ENCODE measurements at regions not wholly inside any gene's neighbourhood (a gene's known extent, or its start where the extent isn't known, plus 50 kb on each side); places are given as distances from the start of the nearest gene placed in this dataset.

GRCh38 chr3:43198301-43198700 lies 88.0 kb upstream of the SNRK start:
- Histone ChIP-seq H3K79me2 (no peaks in the 10 kb centered on the region), H3K4me1 (ENCODE audit: insufficient read depth) (no peaks in the 10 kb centered on the region), H3K27ac (no peak overlapping the region), H3K36me3 (replicated peaks; ENCODE audit: insufficient read depth, low read depth) (no peaks in the 10 kb centered on the region), H2AFZ (no peak overlapping the region), H4K20me1 (ENCODE audit: insufficient read depth, poor library complexity, severe bottlenecking) (no peaks in the 10 kb centered on the region), H3K9me2 (replicated peaks; ENCODE audit: insufficient read depth) (no peaks in the 10 kb centered on the region), H3K27me3 (peaks cover 13% of the 10 kb centered on the region), H3K9me3 (ENCODE audit: low read depth) (no peaks in the 10 kb centered on the region), H3K4me3 (no peak overlapping the region), H3K4me2 (no peak overlapping the region)
- TF ChIP-seq CTCF (IDR thresholded peaks at IDR 0.05; ENCODE audit: poor library complexity) = no peak
- no peak for TF ChIP-seq EZH2phosphoT487 (IDR thresholded peaks at IDR 0.05; ENCODE audit: low read depth, severe bottlenecking, unreplicated experiment)
- no peak for TF ChIP-seq EZH2 (IDR thresholded peaks at IDR 0.05; ENCODE audit: borderline replicate concordance)
- WGBS (ENCODE audit: low lambda C conversion rate, missing lambda C conversion rate) = 72% methylated on average over 3 of the region's 3 CpGs
- DNase-seq (ENCODE audit: low spot score) = no peak

GRCh38 chr3:43197181-43197580 lies 89.2 kb upstream of the SNRK start:
- H3K27me3 ChIP-seq = peaks cover 13% of the 10 kb centered on the region
- H3K36me3 ChIP-seq (replicated peaks; ENCODE audit: insufficient read depth, low read depth) = no peaks in the 10 kb centered on the region
- no peak overlapping the region for H3K27ac ChIP-seq
- no peak overlapping the region for H3K4me2 ChIP-seq
- H4K20me1 ChIP-seq (ENCODE audit: insufficient read depth, poor library complexity, severe bottlenecking) = no peaks in the 10 kb centered on the region
- no peaks in the 10 kb centered on the region for H3K4me1 ChIP-seq (ENCODE audit: insufficient read depth)
- H3K9me3 ChIP-seq (ENCODE audit: low read depth) = no peaks in the 10 kb centered on the region
- H3K9me2 ChIP-seq (replicated peaks; ENCODE audit: insufficient read depth) = no peaks in the 10 kb centered on the region
- H2AFZ ChIP-seq = no peak overlapping the region
- no peaks in the 10 kb centered on the region for H3K79me2 ChIP-seq
- DNase-seq (ENCODE audit: low spot score) = no peak
- TF ChIP-seq EZH2phosphoT487 (IDR thresholded peaks at IDR 0.05; ENCODE audit: low read depth, severe bottlenecking, unreplicated experiment) (no peak), EZH2 (IDR thresholded peaks at IDR 0.05; ENCODE audit: borderline replicate concordance) (no peak), CTCF (IDR thresholded peaks at IDR 0.05; ENCODE audit: poor library complexity) (no peak)
- no peak overlapping the region for H3K4me3 ChIP-seq
- 91% methylated on average over 1 of the region's 1 CpG for WGBS (ENCODE audit: low lambda C conversion rate, missing lambda C conversion rate)

- no peaks in the 10 kb centered on the region for H3K36me3 ChIP-seq (replicated peaks; ENCODE audit: insufficient read depth, low read depth)
- H3K27me3 ChIP-seq = peaks cover 13% of the 10 kb centered on the region
- H3K79me2 ChIP-seq = no peaks in the 10 kb centered on the region
- no peak for DNase-seq (ENCODE audit: low spot score)
- H3K4me3 ChIP-seq = no peak overlapping the region
- H4K20me1 ChIP-seq (ENCODE audit: insufficient read depth, poor library complexity, severe bottlenecking) = no peaks in the 10 kb centered on the region
- 92% methylated on average over 6 of the region's 6 CpGs for WGBS (ENCODE audit: low lambda C conversion rate, missing lambda C conversion rate)
- H3K4me2 ChIP-seq = no peak overlapping the region
- H3K4me1 ChIP-seq (ENCODE audit: insufficient read depth) = no peaks in the 10 kb centered on the region
- no peaks in the 10 kb centered on the region for H3K9me2 ChIP-seq (replicated peaks; ENCODE audit: insufficient read depth)
- H2AFZ ChIP-seq = no peak overlapping the region
- H3K27ac ChIP-seq = no peak overlapping the region
- TF ChIP-seq EZH2phosphoT487 (IDR thresholded peaks at IDR 0.05; ENCODE audit: low read depth, severe bottlenecking, unreplicated experiment) (no peak), EZH2 (IDR thresholded peaks at IDR 0.05; ENCODE audit: borderline replicate concordance) (no peak), CTCF (IDR thresholded peaks at IDR 0.05; ENCODE audit: poor library complexity) (no peak)
- H3K9me3 ChIP-seq (ENCODE audit: low read depth) = no peaks in the 10 kb centered on the region
Measured at GRCh38 chr3:43196721-43197120, 89.6 kb upstream of the SNRK start.

GRCh38 chr3:43195115-43195498 lies 89.2 kb upstream of the POMGNT2 start:
- Histone ChIP-seq H4K20me1 (ENCODE audit: insufficient read depth, poor library complexity, severe bottlenecking) (no peaks in the 10 kb centered on the region), H3K9me3 (ENCODE audit: low read depth) (no peaks in the 10 kb centered on the region), H3K4me3 (no peak overlapping the region), H2AFZ (no peak overlapping the region), H3K79me2 (no peaks in the 10 kb centered on the region), H3K36me3 (replicated peaks; ENCODE audit: insufficient read depth, low read depth) (no peaks in the 10 kb centered on the region), H3K4me1 (ENCODE audit: insufficient read depth) (peaks cover 4% of the 10 kb centered on the region), H3K9me2 (replicated peaks; ENCODE audit: insufficient read depth) (no peaks in the 10 kb centered on the region), H3K27ac (no peak overlapping the region), H3K27me3 (peaks cover 13% of the 10 kb centered on the region), H3K4me2 (no peak overlapping the region)
- 86% methylated on average over 4 of the region's 4 CpGs for WGBS (ENCODE audit: low lambda C conversion rate, missing lambda C conversion rate)
- no peak for DNase-seq (ENCODE audit: low spot score)
- TF ChIP-seq CTCF (IDR thresholded peaks at IDR 0.05; ENCODE audit: poor library complexity) = no peak
- no peak for TF ChIP-seq EZH2 (IDR thresholded peaks at IDR 0.05; ENCODE audit: borderline replicate concordance)
- TF ChIP-seq EZH2phosphoT487 (IDR thresholded peaks at IDR 0.05; ENCODE audit: low read depth, severe bottlenecking, unreplicated experiment) = no peak

Measured in hepatocyte (in vitro differentiated cells).